HG03565 (cell line): ENCODE measurements at regions not wholly inside any gene's neighbourhood (a gene's known extent, or its start where the extent isn't known, plus 50 kb on each side); places are given as distances from the start of the nearest gene placed in this dataset.
"Not testable (repeated sequence)": the region's sequence is repeated elsewhere in the genome, so short reads cannot be mapped to it uniquely, and the experiment has no call there.

Experiments
- ATAC-seq: cut with Tn5 transposase; IDR thresholded peaks from one replicate; pipeline ENCODE4 v1.9.1; 2021; ENCODE audit warnings: mild to moderate bottlenecking, moderate library complexity; ENCODE audit not compliant: unreplicated experiment

- no peak for ATAC-seq
Measured at GRCh38 chrX:13428053-13428786, 108.4 kb upstream of the ATXN3L start.

GRCh38 chrX:13427441-13428052, 107.7 kb upstream of the ATXN3L start:
- ATAC-seq: no peak

GRCh38 chrX:13420545-13421183, 100.8 kb upstream of the ATXN3L start:
- no peak for ATAC-seq

- ATAC-seq: no peak
Measured at GRCh38 chrX:13419918-13420317, 100.1 kb upstream of the ATXN3L start.

- ATAC-seq: no peak
Measured at GRCh38 chrX:13419276-13419675, 99.4 kb upstream of the ATXN3L start.

GRCh38 chrX:13418126-13419097, 98.6 kb upstream of the ATXN3L start:
- no peak for ATAC-seq

GRCh38 chrX:13415509-13415908, 95.7 kb upstream of the ATXN3L start:
- ATAC-seq: no peak

- ATAC-seq: no peak
Measured at GRCh38 chrX:13414006-13414647, 94.3 kb upstream of the ATXN3L start.

GRCh38 chrX:13412208-13412600, 92.4 kb upstream of the ATXN3L start:
- ATAC-seq: no peak

GRCh38 chrX:13411496-13412207, 91.8 kb upstream of the ATXN3L start:
- ATAC-seq: no peak

GRCh38 chrX:13408599-13408998, 88.7 kb upstream of the ATXN3L start:
- not testable (repeated sequence) for ATAC-seq

- ATAC-seq: not testable (repeated sequence)
Measured at GRCh38 chrX:13404777-13405176, 84.9 kb upstream of the ATXN3L start.

- no peak for ATAC-seq
Measured at GRCh38 chrX:13404364-13404763, 84.5 kb upstream of the ATXN3L start.

- no peak for ATAC-seq
Measured at GRCh38 chrX:13401724-13402123, 81.9 kb upstream of the ATXN3L start.

GRCh38 chrX:13398839-13399238, 79.0 kb upstream of the ATXN3L start:
- no peak for ATAC-seq

- no peak for ATAC-seq
Measured at GRCh38 chrX:13397878-13398818, 78.3 kb upstream of the ATXN3L start.

GRCh38 chrX:13396924-13397323, 77.1 kb upstream of the ATXN3L start:
- no peak for ATAC-seq

GRCh38 chrX:13389501-13389900, 69.6 kb upstream of the ATXN3L start:
- no peak for ATAC-seq
